Astrocyte (in vitro differentiated cells and primary cell): ENCODE measurements at regions not wholly inside any gene's neighbourhood (a gene's known extent, or its start where the extent isn't known, plus 50 kb on each side); places are given as distances from the start of the nearest gene placed in this dataset.

Experiments
- DNase-seq: peaks from one replicate; pipeline ENCODE4 v3.0.0-alpha.2; 2010; ENCODE audit warnings: low read depth
- FAIRE-seq: peaks from 2 replicates; lab custom pipeline; 2011; peaks lifted over from hg19 to GRCh38; lab: Jason Lieb, UNC
- H2AFZ ChIP-seq: 2 replicates; pipeline ENCODE4 v1.6.0; 2012; ENCODE audit warnings: low read depth, low read length, inconsistent platforms
- H3K27ac ChIP-seq: 2 replicates; pipeline ENCODE4 v1.5.1; 2011; ENCODE audit warnings: low read depth, low read length, inconsistent platforms
- H3K27me3 ChIP-seq: 2 replicates; pipeline ENCODE4 v1.6.0; 2011; ENCODE audit warnings: low read length, inconsistent platforms; ENCODE audit not compliant: insufficient read depth
- H3K36me3 ChIP-seq: 2 replicates; pipeline ENCODE4 v1.5.1; 2011; ENCODE audit warnings: low read length, inconsistent platforms; ENCODE audit not compliant: insufficient read depth
- H3K4me1 ChIP-seq: 2 replicates; pipeline ENCODE4 v1.5.1; 2011; ENCODE audit warnings: low read length, inconsistent platforms; ENCODE audit not compliant: insufficient read depth
- H3K4me2 ChIP-seq: 2 replicates; pipeline ENCODE4 v1.6.0; 2012; ENCODE audit warnings: low read length, inconsistent platforms
- H3K4me3 ChIP-seq: 2 replicates; pipeline ENCODE4 v1.5.1; 2011; ENCODE audit warnings: low read depth, mild to moderate bottlenecking, low read length, inconsistent platforms; ENCODE audit not compliant: insufficient read depth
- H3K79me2 ChIP-seq: 2 replicates; pipeline ENCODE4 v1.6.0; 2012; ENCODE audit warnings: mild to moderate bottlenecking, low read length, inconsistent platforms; ENCODE audit not compliant: insufficient read depth
- H3K9ac ChIP-seq: 2 replicates; pipeline ENCODE4 v1.6.0; 2012; ENCODE audit warnings: mild to moderate bottlenecking, low read length, inconsistent platforms
- H3K9me3 ChIP-seq: 2 replicates; pipeline ENCODE4 v1.5.1; 2012; ENCODE audit warnings: low read depth, mild to moderate bottlenecking, low read length, inconsistent platforms; ENCODE audit not compliant: insufficient read depth
- H4K20me1 ChIP-seq: 2 replicates; pipeline ENCODE4 v1.6.0; 2012; ENCODE audit warnings: low read length, inconsistent platforms; ENCODE audit not compliant: insufficient read depth
- H3K27ac Mint-ChIP-seq: one replicate; pipeline ENCODE4 v1.8.0; 2021; ENCODE audit warnings: mild to moderate bottlenecking, mixed read lengths; ENCODE audit not compliant: unreplicated experiment
- H3K27me3 Mint-ChIP-seq: one replicate; pipeline ENCODE4 v1.8.0; 2021; ENCODE audit warnings: low read depth, mixed read lengths; ENCODE audit not compliant: unreplicated experiment
- H3K36me3 Mint-ChIP-seq: one replicate; pipeline ENCODE4 v1.8.0; 2021; ENCODE audit warnings: low read depth, mixed read lengths; ENCODE audit not compliant: unreplicated experiment
- H3K4me1 Mint-ChIP-seq: one replicate; pipeline ENCODE4 v1.8.0; 2021; ENCODE audit warnings: low read depth, mixed read lengths; ENCODE audit not compliant: unreplicated experiment
- H3K4me3 Mint-ChIP-seq: one replicate; pipeline ENCODE4 v1.8.0; 2021; ENCODE audit warnings: mild to moderate bottlenecking, moderate library complexity, mixed read lengths; ENCODE audit not compliant: unreplicated experiment
- H3K9me3 Mint-ChIP-seq: one replicate; pipeline ENCODE4 v1.8.0; 2021; ENCODE audit warnings: mild to moderate bottlenecking, mixed read lengths; ENCODE audit not compliant: unreplicated experiment
- EZH2 ChIP-seq: IDR thresholded peaks from 2 replicates; pipeline ENCODE4 v1.6.1; 2012; ENCODE audit warnings: mild to moderate bottlenecking, low read length, inconsistent platforms; ENCODE audit not compliant: insufficient read depth
- TF ChIP-seq, protein P1 (sequence below): IDR thresholded peaks from 2 replicates; pipeline ENCODE4 v1.5.1; 2011; ENCODE audit warnings: low read depth, mild to moderate bottlenecking, inconsistent platforms, low read length, moderate library complexity; ENCODE audit not compliant: insufficient read depth

DNA sequence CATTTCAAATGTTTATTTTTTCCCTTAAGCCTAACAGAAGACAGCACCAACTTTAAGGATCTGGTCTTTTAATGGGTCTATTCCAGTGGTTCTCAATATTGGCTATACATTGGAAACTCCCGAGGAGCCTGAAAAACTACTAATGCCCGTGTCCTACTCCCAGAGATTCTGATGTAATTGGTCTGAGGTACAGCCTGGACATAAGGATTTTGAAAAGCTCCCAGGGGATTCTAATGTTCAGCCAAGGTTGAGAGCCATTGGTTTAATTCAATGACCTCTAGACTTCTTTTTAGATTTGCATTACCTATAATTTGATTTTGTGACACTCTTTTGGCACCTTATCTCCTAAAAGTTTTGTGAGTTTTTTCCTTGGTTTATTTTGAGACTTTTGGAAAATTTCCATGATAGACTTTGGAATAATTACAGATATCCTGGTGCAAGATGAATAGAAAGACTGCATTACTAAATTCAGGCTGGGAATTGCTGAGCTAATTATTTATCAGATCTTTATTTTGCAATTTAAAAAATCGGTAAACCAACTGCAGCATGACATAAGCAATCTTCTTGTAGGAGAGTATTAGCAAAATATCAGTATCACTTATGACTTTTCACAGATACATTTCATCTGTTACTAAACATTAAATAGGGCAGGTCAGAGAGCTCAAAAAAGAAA, 91.5 kb upstream of the ELL2 start:
- Histone ChIP-seq H4K20me1 (no peaks in the 10 kb centered on the region), H3K9ac (no peak overlapping the region), H3K27me3 (no peaks in the 10 kb centered on the region), H3K36me3 (no peaks in the 10 kb centered on the region), H3K27ac (no peak overlapping the region), H3K4me1 (peaks cover 14% of the 10 kb centered on the region), H3K9me3 (no peaks in the 10 kb centered on the region), H2AFZ (no peak overlapping the region), H3K4me3 (no peak overlapping the region), H3K4me2 (no peak overlapping the region), H3K79me2 (no peaks in the 10 kb centered on the region)
- Mint-ChIP-seq H3K4me3 (no peak overlapping the region), H3K27me3 (no peaks in the 10 kb centered on the region), H3K9me3 (no peaks in the 10 kb centered on the region), H3K36me3 (no peaks in the 10 kb centered on the region), H3K27ac (no peak overlapping the region), H3K4me1 (peaks cover 1% of the 10 kb centered on the region)
- DNase-seq (no peak), FAIRE-seq (no peak)
- TF ChIP-seq EZH2, result no peak
- TF ChIP-seq, protein P1, sequence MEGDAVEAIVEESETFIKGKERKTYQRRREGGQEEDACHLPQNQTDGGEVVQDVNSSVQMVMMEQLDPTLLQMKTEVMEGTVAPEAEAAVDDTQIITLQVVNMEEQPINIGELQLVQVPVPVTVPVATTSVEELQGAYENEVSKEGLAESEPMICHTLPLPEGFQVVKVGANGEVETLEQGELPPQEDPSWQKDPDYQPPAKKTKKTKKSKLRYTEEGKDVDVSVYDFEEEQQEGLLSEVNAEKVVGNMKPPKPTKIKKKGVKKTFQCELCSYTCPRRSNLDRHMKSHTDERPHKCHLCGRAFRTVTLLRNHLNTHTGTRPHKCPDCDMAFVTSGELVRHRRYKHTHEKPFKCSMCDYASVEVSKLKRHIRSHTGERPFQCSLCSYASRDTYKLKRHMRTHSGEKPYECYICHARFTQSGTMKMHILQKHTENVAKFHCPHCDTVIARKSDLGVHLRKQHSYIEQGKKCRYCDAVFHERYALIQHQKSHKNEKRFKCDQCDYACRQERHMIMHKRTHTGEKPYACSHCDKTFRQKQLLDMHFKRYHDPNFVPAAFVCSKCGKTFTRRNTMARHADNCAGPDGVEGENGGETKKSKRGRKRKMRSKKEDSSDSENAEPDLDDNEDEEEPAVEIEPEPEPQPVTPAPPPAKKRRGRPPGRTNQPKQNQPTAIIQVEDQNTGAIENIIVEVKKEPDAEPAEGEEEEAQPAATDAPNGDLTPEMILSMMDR, result no peak

DNA sequence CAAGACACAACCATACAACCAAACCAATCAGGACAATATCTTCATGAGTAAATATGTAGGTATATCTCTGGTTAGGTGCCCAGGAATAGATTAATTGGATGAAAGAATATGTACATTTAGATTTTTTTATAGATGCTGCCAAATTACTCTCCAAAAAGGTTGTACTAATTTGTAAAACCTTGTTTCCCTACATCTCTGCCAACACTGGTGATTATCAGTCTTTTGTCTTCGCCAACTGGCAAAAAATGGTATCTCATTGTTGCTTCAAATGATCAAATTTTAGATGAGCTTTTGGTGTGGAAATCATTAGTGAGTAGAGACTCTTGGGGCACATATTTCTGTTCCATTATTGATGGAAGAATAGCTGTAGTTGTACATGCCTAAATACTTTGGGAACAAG, 90.7 kb upstream of the ELL2 start:
- no peak overlapping the region for H3K4me3 ChIP-seq
- no peaks in the 10 kb centered on the region for H3K27me3 ChIP-seq
- TF ChIP-seq EZH2, result no peak
- TF ChIP-seq, protein P1, result no peak
- no peak overlapping the region for H3K4me3 Mint-ChIP-seq
- no peaks in the 10 kb centered on the region for H3K27me3 Mint-ChIP-seq
- FAIRE-seq (no peak), DNase-seq (no peak)
- no peak overlapping the region for H3K9ac ChIP-seq
- H3K4me1 Mint-ChIP-seq, result peaks cover 1% of the 10 kb centered on the region
- H2AFZ ChIP-seq, result no peak overlapping the region
- no peak overlapping the region for H3K4me2 ChIP-seq
- H3K27ac ChIP-seq, result no peak overlapping the region
- no peaks in the 10 kb centered on the region for H3K9me3 Mint-ChIP-seq
- H3K36me3 ChIP-seq, result no peaks in the 10 kb centered on the region
- no peaks in the 10 kb centered on the region for H3K79me2 ChIP-seq
- no peaks in the 10 kb centered on the region for H3K36me3 Mint-ChIP-seq
- no peaks in the 10 kb centered on the region for H3K9me3 ChIP-seq
- no peak overlapping the region for H3K27ac Mint-ChIP-seq
- peaks cover 14% of the 10 kb centered on the region for H3K4me1 ChIP-seq
- no peaks in the 10 kb centered on the region for H4K20me1 ChIP-seq

DNA sequence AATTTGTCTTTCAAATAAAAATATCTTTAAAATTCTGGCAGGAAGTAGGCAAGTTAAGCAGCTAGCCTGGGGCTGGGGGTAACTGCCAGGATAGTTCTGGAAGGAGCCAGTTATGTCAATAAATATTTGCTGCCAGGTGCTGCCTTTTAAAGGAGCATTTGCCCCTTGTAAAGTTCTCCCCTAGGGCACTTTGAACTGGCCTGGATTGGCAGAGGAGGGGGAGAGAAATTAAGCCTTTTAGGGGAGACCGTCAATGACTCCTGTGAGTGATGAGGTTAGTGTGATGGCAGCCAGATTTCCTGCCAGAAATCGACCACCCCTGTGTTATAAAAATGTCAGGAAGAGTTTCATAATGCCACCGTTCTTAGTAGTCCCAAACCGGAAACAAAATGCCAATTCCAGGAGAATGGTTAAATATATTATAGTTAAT, 89.8 kb upstream of the ELL2 start:
- Histone ChIP-seq H3K79me2 (no peaks in the 10 kb centered on the region), H3K4me3 (no peak overlapping the region), H3K4me1 (peaks cover 14% of the 10 kb centered on the region), H3K36me3 (no peaks in the 10 kb centered on the region), H2AFZ (no peak overlapping the region), H3K9ac (no peak overlapping the region), H3K27ac (no peak overlapping the region), H4K20me1 (no peaks in the 10 kb centered on the region), H3K9me3 (no peaks in the 10 kb centered on the region), H3K4me2 (no peak overlapping the region), H3K27me3 (no peaks in the 10 kb centered on the region)
- Mint-ChIP-seq H3K9me3 (no peaks in the 10 kb centered on the region), H3K27me3 (no peaks in the 10 kb centered on the region), H3K36me3 (no peaks in the 10 kb centered on the region), H3K4me3 (no peak overlapping the region), H3K27ac (no peak overlapping the region), H3K4me1 (peaks cover 1% of the 10 kb centered on the region)
- DNase-seq (no peak), FAIRE-seq (no peak)
- TF ChIP-seq, protein P1, result no peak
- TF ChIP-seq EZH2, result no peak
